HepG2 (cell line): ENCODE measurements at regions not wholly inside any gene's neighbourhood (a gene's known extent, or its start where the extent isn't known, plus 50 kb on each side); places are given as distances from the start of the nearest gene placed in this dataset.

Experiments
- ATF7-NPFF ChIP-seq: sonication (generic); formaldehyde crosslinking; IDR thresholded peaks from 2 replicates; pipeline ENCODE4 v1.8.1; 2023; ENCODE audit warnings: mild to moderate bottlenecking, low read depth, missing genetic modification reagents, moderate library complexity
- EP300 ChIP-seq, 3 experiments: sonication (generic) in 1 of 3; formaldehyde crosslinking in 1 of 3; IDR thresholded peaks; 2 replicates each; pipeline versions ENCODE4 v1.5.1 to v1.6.1; 2011 to 2020; ENCODE audit warnings: low read depth in 2 of 3, low read length in 2 of 3, borderline replicate concordance in 1 of 3, improper control_type of control experiment in 1 of 3, mild to moderate bottlenecking in 1 of 3, missing genetic modification reagents in 1 of 3, moderate library complexity in 1 of 3
- MATR3 ChIP-seq: sonication (generic); formaldehyde crosslinking; IDR thresholded peaks from 2 replicates; pipeline ENCODE4 v1.4.0; 2020; ENCODE audit warnings: missing genetic modification reagents
- MED13 ChIP-seq: sonication (generic); formaldehyde crosslinking; IDR thresholded peaks from 2 replicates; pipeline ENCODE4 v1.5.0; 2020; ENCODE audit warnings: missing genetic modification reagents
- NCOA5 ChIP-seq: sonication (generic); formaldehyde crosslinking; IDR thresholded peaks from 2 replicates; pipeline ENCODE4 v1.4.0; 2020; ENCODE audit warnings: missing genetic modification reagents
- NRL ChIP-seq: sonication (generic); formaldehyde crosslinking; IDR thresholded peaks from 2 replicates; pipeline ENCODE4 v1.5.0; 2020; ENCODE audit warnings: missing genetic modification reagents, mild to moderate bottlenecking, moderate library complexity, borderline replicate concordance
- PHF5A ChIP-seq: IDR thresholded peaks from one replicate; pipeline ENCODE4 v1.6.1; 2018; ENCODE audit warnings: low read depth, missing genetic modification reagents; ENCODE audit not compliant: unreplicated experiment
- PRPF4 ChIP-seq: fragments of 200-400 bp; formaldehyde crosslinking; IDR thresholded peaks from 2 replicates; pipeline ENCODE4 v1.6.1; 2016; ENCODE audit warnings: low read length, low read depth; ENCODE audit not compliant: poor library complexity, severe bottlenecking
- RFXANK ChIP-seq: IDR thresholded peaks from 2 replicates; pipeline ENCODE4 v1.6.1; 2016
- SMAD1 ChIP-seq: sonication (generic); formaldehyde crosslinking; IDR thresholded peaks from 2 replicates; pipeline ENCODE4 v1.4.0; 2020; ENCODE audit warnings: missing genetic modification reagents, low read depth, mild to moderate bottlenecking, borderline replicate concordance
- ZBTB20 ChIP-seq: sonication (generic); formaldehyde crosslinking; IDR thresholded peaks from 2 replicates; pipeline ENCODE4 v1.8.1; 2023; ENCODE audit warnings: missing genetic modification reagents, low read depth, mild to moderate bottlenecking, borderline replicate concordance
- ZFP36 ChIP-seq: fragments of 150-350 bp; IDR thresholded peaks from 2 replicates; pipeline ENCODE4 v1.6.1; 2018; ENCODE audit warnings: borderline replicate concordance, low read length, low read depth; ENCODE audit not compliant: partially characterized antibody
- ZFX ChIP-seq: sonication (generic); formaldehyde crosslinking; IDR thresholded peaks from 2 replicates; pipeline ENCODE4 v1.4.0; 2020; ENCODE audit warnings: mild to moderate bottlenecking, low read depth, missing genetic modification reagents, moderate library complexity
- ZNF101 ChIP-seq: sonication (generic); formaldehyde crosslinking; IDR thresholded peaks from 2 replicates; pipeline ENCODE4 v1.4.0; 2020; ENCODE audit warnings: mild to moderate bottlenecking, low read depth, missing genetic modification reagents, borderline replicate concordance
- ZNF251 ChIP-seq: sonication (generic); formaldehyde crosslinking; IDR thresholded peaks from 2 replicates; pipeline ENCODE4 v1.9.0; 2021; ENCODE audit warnings: mild to moderate bottlenecking, missing genetic modification reagents
- ZNF383 ChIP-seq: sonication (generic); formaldehyde crosslinking; IDR thresholded peaks from 2 replicates; pipeline ENCODE4 v1.4.0; 2020; ENCODE audit warnings: missing genetic modification reagents, mild to moderate bottlenecking, borderline replicate concordance
- ZNF446 ChIP-seq: sonication (generic); formaldehyde crosslinking; IDR thresholded peaks from 2 replicates; pipeline ENCODE4 v1.5.0; 2020; ENCODE audit warnings: mild to moderate bottlenecking, missing genetic modification reagents
- TF ChIP-seq, protein P1 (sequence below): sonication (generic); formaldehyde crosslinking; IDR thresholded peaks from 2 replicates; pipeline ENCODE4 v1.4.0; 2020; ENCODE audit warnings: missing genetic modification reagents
- TF ChIP-seq, protein P2 (sequence below): sonication (generic); formaldehyde crosslinking; IDR thresholded peaks from 2 replicates; pipeline ENCODE4 v1.5.0; 2020; ENCODE audit warnings: missing genetic modification reagents
- TF ChIP-seq, protein P3 (sequence below): sonication (generic); formaldehyde crosslinking; IDR thresholded peaks from 2 replicates; pipeline ENCODE4 v1.5.1; 2020; ENCODE audit warnings: missing genetic modification reagents, mild to moderate bottlenecking, borderline replicate concordance
- TF ChIP-seq, protein P4 (sequence below): sonication (generic); formaldehyde crosslinking; IDR thresholded peaks from 2 replicates; pipeline ENCODE4 v1.5.0; 2020; ENCODE audit warnings: mild to moderate bottlenecking, missing genetic modification reagents
- TF ChIP-seq, protein P5 (sequence below): sonication (generic); formaldehyde crosslinking; conservative IDR thresholded peaks from 2 replicates; pipeline ENCODE4 v1.4.0; 2020; ENCODE audit warnings: mild to moderate bottlenecking, missing genetic modification reagents, moderate library complexity
- TF ChIP-seq, protein P6 (sequence below): sonication (generic); formaldehyde crosslinking; IDR thresholded peaks from 2 replicates; pipeline ENCODE4 v1.5.0; 2020; ENCODE audit warnings: mild to moderate bottlenecking, low read depth, missing genetic modification reagents, borderline replicate concordance

DNA sequence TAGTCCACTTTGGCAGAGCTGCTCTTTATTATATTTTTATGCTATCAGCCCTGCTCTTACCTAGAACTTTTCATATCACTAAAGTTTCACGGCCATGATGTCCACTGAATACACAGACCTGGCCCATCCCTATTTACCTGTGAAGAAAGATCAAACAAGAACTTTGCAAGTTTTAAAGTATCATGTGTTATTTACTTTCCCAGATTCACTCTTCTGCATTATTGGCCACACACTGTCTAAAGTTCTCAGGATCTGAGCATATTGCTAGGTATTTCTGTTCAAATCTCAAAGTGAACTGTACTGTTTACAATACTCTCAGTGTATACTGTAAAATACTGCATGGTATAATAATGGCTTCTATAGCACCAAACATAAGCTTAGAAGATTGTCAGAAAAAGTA lies 405.2 kb downstream of the KLF12 start (continued):
- TF ChIP-seq, protein P1, sequence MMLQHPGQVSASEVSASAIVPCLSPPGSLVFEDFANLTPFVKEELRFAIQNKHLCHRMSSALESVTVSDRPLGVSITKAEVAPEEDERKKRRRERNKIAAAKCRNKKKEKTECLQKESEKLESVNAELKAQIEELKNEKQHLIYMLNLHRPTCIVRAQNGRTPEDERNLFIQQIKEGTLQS (CRISPR knock-in tag), result no peak
- TF ChIP-seq PRPF4 (no peak), EP300 (IDR thresholded peaks at IDR 0.05; ENCODE audit: low read depth in 2 of 2, low read length in 2 of 2) (peak in 1 of 2 experiments; percentile 35; a peak in 1 of 4 replicates), EP300 (CRISPR knock-in tag; IDR thresholded peaks at IDR 0.05; ENCODE audit: borderline replicate concordance) (no peak), RFXANK (CRISPR knock-in tag) (no peak), ZFX (no peak), ZNF101 (no peak), ZBTB20 (CRISPR knock-in tag) (no peak), NRL (CRISPR knock-in tag) (no peak), ZFP36 (no peak), SMAD1 (CRISPR knock-in tag) (no peak), NCOA5 (no peak), ZNF446 (no peak), ZNF383 (CRISPR knock-in tag) (no peak), MED13 (CRISPR knock-in tag) (no peak), MATR3 (CRISPR knock-in tag) (no peak), PHF5A (CRISPR knock-in tag) (no peak), ATF7-NPFF (CRISPR knock-in tag) (no peak), ZNF251 (CRISPR knock-in tag) (no peak)
- TF ChIP-seq, protein P2, sequence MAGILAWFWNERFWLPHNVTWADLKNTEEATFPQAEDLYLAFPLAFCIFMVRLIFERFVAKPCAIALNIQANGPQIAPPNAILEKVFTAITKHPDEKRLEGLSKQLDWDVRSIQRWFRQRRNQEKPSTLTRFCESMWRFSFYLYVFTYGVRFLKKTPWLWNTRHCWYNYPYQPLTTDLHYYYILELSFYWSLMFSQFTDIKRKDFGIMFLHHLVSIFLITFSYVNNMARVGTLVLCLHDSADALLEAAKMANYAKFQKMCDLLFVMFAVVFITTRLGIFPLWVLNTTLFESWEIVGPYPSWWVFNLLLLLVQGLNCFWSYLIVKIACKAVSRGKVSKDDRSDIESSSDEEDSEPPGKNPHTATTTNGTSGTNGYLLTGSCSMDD (CRISPR knock-in tag), result no peak
- TF ChIP-seq, protein P3, sequence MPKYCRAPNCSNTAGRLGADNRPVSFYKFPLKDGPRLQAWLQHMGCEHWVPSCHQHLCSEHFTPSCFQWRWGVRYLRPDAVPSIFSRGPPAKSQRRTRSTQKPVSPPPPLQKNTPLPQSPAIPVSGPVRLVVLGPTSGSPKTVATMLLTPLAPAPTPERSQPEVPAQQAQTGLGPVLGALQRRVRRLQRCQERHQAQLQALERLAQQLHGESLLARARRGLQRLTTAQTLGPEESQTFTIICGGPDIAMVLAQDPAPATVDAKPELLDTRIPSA, result no peak
- TF ChIP-seq, protein P4, sequence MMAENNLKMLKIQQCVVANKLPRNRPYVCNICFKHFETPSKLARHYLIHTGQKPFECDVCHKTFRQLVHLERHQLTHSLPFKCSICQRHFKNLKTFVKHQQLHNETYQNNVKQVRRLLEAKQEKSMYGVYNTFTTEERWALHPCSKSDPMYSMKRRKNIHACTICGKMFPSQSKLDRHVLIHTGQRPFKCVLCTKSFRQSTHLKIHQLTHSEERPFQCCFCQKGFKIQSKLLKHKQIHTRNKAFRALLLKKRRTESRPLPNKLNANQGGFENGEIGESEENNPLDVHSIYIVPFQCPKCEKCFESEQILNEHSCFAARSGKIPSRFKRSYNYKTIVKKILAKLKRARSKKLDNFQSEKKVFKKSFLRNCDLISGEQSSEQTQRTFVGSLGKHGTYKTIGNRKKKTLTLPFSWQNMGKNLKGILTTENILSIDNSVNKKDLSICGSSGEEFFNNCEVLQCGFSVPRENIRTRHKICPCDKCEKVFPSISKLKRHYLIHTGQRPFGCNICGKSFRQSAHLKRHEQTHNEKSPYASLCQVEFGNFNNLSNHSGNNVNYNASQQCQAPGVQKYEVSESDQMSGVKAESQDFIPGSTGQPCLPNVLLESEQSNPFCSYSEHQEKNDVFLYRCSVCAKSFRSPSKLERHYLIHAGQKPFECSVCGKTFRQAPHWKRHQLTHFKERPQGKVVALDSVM (CRISPR knock-in tag), result no peak
- TF ChIP-seq, protein P5, sequence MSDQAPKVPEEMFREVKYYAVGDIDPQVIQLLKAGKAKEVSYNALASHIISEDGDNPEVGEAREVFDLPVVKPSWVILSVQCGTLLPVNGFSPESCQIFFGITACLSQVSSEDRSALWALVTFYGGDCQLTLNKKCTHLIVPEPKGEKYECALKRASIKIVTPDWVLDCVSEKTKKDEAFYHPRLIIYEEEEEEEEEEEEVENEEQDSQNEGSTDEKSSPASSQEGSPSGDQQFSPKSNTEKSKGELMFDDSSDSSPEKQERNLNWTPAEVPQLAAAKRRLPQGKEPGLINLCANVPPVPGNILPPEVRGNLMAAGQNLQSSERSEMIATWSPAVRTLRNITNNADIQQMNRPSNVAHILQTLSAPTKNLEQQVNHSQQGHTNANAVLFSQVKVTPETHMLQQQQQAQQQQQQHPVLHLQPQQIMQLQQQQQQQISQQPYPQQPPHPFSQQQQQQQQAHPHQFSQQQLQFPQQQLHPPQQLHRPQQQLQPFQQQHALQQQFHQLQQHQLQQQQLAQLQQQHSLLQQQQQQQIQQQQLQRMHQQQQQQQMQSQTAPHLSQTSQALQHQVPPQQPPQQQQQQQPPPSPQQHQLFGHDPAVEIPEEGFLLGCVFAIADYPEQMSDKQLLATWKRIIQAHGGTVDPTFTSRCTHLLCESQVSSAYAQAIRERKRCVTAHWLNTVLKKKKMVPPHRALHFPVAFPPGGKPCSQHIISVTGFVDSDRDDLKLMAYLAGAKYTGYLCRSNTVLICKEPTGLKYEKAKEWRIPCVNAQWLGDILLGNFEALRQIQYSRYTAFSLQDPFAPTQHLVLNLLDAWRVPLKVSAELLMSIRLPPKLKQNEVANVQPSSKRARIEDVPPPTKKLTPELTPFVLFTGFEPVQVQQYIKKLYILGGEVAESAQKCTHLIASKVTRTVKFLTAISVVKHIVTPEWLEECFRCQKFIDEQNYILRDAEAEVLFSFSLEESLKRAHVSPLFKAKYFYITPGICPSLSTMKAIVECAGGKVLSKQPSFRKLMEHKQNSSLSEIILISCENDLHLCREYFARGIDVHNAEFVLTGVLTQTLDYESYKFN (CRISPR knock-in tag), result peak; percentile 42; the same call in 1 of the 2 replicates
- TF ChIP-seq, protein P6, sequence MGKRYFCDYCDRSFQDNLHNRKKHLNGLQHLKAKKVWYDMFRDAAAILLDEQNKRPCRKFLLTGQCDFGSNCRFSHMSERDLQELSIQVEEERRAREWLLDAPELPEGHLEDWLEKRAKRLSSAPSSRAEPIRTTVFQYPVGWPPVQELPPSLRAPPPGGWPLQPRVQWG (CRISPR knock-in tag), result no peak
